ENCODE measurements at regions not wholly inside any gene's neighbourhood (a gene's known extent, or its start where the extent isn't known, plus 50 kb on each side); places are given as distances from the start of the nearest gene placed in this dataset.
"Not testable (repeated sequence)": the region's sequence is repeated elsewhere in the genome, so short reads cannot be mapped to it uniquely, and the experiment has no call there.

GRCh38 chr19:30276883-30277280 is 95.3 kb upstream of the ZNF536 start:
- ATAC-seq: no peak

GRCh38 chr19:30277941-30278881 is 94.0 kb upstream of the ZNF536 start:
- ATAC-seq: no peak

GRCh38 chr19:30278882-30279254 is 93.3 kb upstream of the ZNF536 start:
- no peak for ATAC-seq

DNA sequence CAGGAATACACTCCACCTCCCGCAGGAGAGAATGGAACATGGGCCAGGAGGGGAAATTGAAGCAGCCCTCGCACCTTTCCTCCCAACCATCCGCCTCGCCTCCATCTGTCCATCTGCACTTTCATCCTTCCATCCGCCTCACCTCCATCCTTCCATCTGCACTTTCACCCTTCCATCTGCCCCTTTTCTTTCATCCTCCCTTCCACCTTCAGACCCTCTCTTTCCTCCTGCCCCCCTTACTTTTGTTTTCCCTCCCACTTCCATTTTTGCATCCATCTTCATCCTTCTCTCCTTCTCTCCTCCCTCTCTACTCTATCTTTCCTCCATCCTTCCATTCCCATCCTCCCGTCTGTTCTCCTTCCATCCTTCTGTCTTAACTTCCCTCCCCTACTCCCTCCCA is 92.2 kb upstream of the ZNF536 start:
- no peak for ATAC-seq

- ATAC-seq: no peak
These were observed 90.3 kb upstream of the ZNF536 start for GRCh38 chr19:30281906-30282305.

DNA sequence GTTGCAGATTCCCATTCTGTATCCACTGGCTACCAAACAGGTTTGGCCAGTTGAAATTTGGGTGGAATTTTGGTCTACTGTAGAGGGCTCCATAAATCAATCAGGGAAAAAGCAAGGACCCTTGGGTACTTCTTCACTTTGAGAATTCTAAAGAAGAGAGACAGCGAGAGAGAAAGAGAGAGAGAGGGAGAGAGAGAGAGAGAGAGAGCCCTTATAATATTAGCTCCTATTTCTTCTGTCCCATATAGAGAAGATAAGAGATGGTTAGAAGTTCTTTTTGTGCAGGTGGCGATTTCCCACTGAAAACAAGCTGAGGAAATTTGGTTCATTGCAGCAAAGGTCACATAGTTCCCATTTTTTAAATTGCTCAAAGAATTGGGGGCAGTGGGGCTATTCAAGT is 88.6 kb upstream of the ZNF536 start:
- no peak for ATAC-seq

DNA sequence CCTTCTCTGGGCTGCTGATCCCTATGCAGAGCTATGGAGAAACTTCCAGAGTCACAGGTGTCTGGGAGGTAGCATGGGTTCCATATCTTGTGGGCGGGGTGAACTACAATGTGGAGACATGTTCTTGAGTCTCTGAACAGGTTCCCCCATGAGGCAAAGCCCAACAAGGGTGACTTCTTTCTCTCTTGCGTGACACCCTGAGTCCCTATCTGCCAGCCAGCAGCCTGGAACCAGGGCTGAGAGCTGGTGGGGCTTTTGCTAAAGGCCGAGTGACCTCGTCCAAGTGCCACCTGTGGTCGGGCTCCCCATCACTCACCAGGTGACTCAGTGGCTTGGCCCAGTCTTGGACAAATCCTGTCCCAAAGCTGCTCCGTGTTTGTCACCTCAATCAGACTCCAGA is 88.0 kb upstream of the ZNF536 start:
- no peak for ATAC-seq

DNA sequence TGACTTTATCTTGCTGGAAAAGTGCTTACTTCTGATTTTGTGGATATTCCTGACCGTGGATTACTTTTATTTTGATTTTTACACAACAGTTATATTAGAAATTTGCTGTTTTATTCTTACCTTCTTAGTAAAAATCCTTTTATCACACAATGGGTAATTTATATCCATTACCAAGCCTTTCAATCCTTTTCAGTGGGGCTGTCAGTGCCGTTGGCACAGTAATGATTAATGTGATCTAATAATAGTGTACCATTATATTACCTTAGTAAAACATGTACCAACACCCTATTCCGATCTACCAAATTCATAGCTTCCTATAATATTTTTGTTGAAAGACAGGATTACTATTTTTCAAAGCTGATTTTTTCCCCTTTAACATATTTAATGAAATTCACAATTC is 87.3 kb upstream of the ZNF536 start:
- no peak for ATAC-seq

DNA sequence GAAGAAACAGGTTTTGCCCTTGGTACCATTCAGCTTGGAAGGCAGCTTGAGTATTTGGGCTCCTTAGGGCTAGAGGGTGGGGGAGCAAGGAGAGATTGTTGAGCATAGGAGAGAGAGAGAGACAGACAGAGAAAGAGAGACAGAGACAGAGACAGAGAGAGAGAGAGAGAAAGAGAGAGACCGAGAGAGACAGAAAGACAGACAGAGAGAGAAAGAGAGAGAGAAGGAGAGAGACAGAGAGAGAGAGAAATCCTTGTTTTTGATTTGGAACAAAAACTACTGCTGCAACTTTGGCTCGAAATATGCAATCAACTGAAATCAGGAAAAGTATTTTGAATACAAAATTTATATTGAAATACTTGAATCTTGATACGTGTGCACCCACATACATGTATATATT is 85.8 kb upstream of the ZNF536 start:
- no peak for ATAC-seq

GRCh38 chr19:30287259-30287658 is 84.9 kb upstream of the ZNF536 start:
- ATAC-seq: no peak

DNA sequence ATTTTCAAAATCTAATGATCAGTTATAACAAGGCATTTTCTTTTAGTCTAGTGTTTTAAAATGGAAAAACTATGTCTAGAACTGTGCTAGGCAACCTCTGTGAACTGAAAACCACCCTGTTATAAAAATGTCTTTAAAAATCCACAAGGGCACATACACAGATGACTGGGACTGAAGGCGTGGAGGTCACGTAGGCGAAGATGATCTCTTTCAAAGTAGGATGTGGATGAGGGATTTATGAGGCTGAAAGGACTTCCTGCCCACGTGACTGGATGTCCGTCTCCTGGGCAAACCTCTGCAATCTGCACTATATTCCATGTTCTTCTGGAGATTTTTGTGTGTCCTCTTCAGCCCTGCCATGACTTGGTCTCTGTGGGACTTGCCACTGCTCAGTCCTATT is 84.2 kb upstream of the ZNF536 start:
- ATAC-seq: no peak

GRCh38 chr19:30288911-30289310 is 83.3 kb upstream of the ZNF536 start:
- ATAC-seq: no peak

GRCh38 chr19:30289336-30289735 is 82.8 kb upstream of the ZNF536 start:
- ATAC-seq: no peak

GRCh38 chr19:30290805-30291204 is 81.4 kb upstream of the ZNF536 start:
- not testable (repeated sequence) for ATAC-seq

DNA sequence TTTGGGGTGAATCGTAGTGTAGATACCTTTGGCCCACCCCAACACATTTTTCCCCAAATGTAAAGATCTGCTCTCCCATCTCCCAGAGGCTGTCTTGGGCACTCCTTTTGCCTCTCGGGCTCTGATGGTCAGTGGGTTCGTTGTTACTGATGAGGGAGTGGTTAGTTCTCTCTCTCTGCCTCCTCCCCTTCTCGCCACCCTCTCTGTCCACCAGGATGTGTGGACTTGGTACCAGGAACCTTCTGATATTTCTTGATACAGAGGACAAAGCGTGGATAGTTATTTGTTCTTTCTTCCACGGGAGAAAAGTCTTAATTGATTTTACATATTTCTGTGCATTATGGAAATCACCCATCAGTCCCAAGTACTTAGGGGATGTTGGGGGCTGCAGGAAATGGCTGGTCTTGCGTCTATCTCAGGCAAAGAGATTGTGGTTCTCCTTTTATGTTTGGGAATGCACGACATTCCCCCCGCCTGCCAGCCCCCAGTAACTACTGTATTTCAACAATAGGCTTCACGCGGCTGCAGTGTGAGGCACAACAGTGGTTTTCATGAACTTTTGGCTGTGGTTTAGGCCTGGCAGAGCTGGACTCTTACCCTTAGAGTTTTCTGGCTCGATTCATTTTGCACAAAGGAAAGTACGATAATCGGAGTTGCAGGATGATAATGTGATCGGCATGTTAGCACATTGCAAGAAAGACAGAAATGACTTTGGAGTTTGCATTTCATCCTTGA is 79.0 kb upstream of the ZNF536 start:
- no peak for ATAC-seq

- no peak for ATAC-seq
These were observed 74.2 kb upstream of the ZNF536 start for GRCh38 chr19:30297969-30298368.

- no peak for ATAC-seq
These were observed 69.0 kb upstream of the ZNF536 start for GRCh38 chr19:30303131-30303654.

DNA sequence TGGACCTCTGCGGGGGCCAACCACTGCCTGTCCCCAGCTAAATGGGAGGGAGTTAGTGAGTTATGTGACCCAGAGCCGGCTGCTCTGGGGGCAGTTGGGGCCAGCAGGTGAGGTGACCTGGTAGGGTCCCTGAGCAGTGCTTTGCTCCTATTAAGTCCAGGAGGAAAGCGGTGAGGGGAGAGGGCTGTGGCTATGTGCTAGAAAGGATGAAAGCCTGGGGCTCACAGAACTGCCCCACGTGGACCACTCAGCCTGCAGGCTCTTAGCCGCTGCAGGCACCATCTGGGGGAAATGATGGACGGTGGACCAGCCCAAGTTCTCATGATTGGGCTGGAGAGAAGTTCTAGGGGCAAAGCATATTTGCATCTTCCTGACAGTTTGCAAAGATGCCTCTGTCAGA is 67.6 kb upstream of the ZNF536 start:
- ATAC-seq: no peak

- ATAC-seq: no peak
These were observed 66.7 kb upstream of the ZNF536 start for GRCh38 chr19:30305346-30306060.

GRCh38 chr19:30307191-30307974 is 64.8 kb upstream of the ZNF536 start:
- no peak for ATAC-seq

- no peak for ATAC-seq
These were observed 63.0 kb upstream of the ZNF536 start for GRCh38 chr19:30309176-30309575.

- no peak for ATAC-seq
These were observed 62.1 kb upstream of the ZNF536 start for GRCh38 chr19:30309905-30310601.
